Vagina (tissue), 2 donors: ENCODE measurements at regions not wholly inside any gene's neighbourhood (a gene's known extent, or its start where the extent isn't known, plus 50 kb on each side); places are given as distances from the start of the nearest gene placed in this dataset.

Experiments
- DNase-seq, 2 donors: peaks; one replicate each; pipeline ENCODE4 v3.0.0-alpha.2; 2017; ENCODE audit errors: extremely low spot score in 2 of 2
- H3K27ac ChIP-seq: fragments of 200-600 bp; sonication (generic); one replicate; pipeline ENCODE4 v1.5.1; 2019
- H3K27me3 ChIP-seq: fragments of 200-600 bp; sonication (generic); one replicate; pipeline ENCODE4 v1.5.1; 2019
- H3K36me3 ChIP-seq, 2 donors: fragments of 200-600 bp; sonication (generic); one replicate each; pipeline ENCODE4 v1.5.1; 2017 to 2019
- H3K4me1 ChIP-seq: fragments of 200-600 bp; sonication (generic); one replicate; pipeline ENCODE4 v1.5.1; 2019
- H3K4me3 ChIP-seq, 2 donors: fragments of 200-600 bp; sonication (generic); 1 replicate in 1 of 2; 2 replicates in 1 of 2; pipeline ENCODE4 v1.5.1; 2016 to 2019
- H3K9me3 ChIP-seq: fragments of 200-600 bp; sonication (generic); one replicate; pipeline ENCODE4 v1.5.1; 2019
- POLR2A ChIP-seq, 2 donors: fragments of 450-650 bp; IDR thresholded peaks; one replicate each; pipeline ENCODE4 v1.6.1; 2017; ENCODE audit warnings: antibody characterized with exemption in 2 of 2, mild to moderate bottlenecking in 2 of 2, moderate library complexity in 2 of 2
- POLR2AphosphoS5 ChIP-seq, 2 donors: sonication (generic); formaldehyde crosslinking; IDR thresholded peaks; one replicate each; pipeline ENCODE4 v1.9.0; 2017; ENCODE audit warnings: antibody characterized with exemption in 2 of 2, mild to moderate bottlenecking in 2 of 2, low read depth in 1 of 2; ENCODE audit not compliant: insufficient read depth in 1 of 2
- intact Hi-C: fragments of 100-400 bp; cut with DNase I; formaldehyde crosslinking; loops from one replicate; pipeline ENCODE4 v1.15.1; 2023
- TF ChIP-seq, protein P1 (sequence below), 3 experiments: fragments of 450-650 bp in 2 of 3; fragments of 200-600 bp in 1 of 3; sonication (generic) in 1 of 3; IDR thresholded peaks; one replicate each; pipeline ENCODE4 v1.5.1; 2017 to 2019; ENCODE audit warnings: antibody characterized with exemption in 3 of 3, mild to moderate bottlenecking in 2 of 3, moderate library complexity in 2 of 3

DNA sequence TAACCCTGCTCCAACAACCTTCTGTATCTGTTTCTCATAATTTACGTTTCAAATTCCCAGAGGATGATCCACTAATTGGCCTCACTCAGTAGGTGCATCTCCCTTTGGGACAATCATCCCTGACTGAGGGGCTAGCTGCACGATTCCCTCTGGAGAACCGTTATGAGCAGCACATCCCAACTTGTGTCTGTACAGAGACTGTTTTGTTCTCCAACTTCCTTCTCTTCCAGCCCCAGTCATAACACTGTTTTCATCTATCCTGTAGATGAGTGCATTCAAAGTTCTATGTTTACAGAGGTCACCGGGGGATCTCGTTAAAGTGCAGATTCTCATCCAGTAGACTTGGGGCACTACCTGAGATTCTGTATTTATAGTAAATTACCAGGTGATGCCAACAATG, 187.2 kb downstream of the REEP3 start:
- DNase-seq = no peak
- H3K36me3 ChIP-seq = no peaks in the 10 kb centered on the region
- H3K4me3 ChIP-seq = no peak overlapping the region
- no peaks in the 10 kb centered on the region for H3K9me3 ChIP-seq
- peaks cover 56% of the 10 kb centered on the region for H3K4me1 ChIP-seq
- no peak for TF ChIP-seq POLR2AphosphoS5 (IDR thresholded peaks at IDR 0.05; ENCODE audit: insufficient read depth in 1 of 2, low read depth in 1 of 2)
- TF ChIP-seq, protein P1, sequence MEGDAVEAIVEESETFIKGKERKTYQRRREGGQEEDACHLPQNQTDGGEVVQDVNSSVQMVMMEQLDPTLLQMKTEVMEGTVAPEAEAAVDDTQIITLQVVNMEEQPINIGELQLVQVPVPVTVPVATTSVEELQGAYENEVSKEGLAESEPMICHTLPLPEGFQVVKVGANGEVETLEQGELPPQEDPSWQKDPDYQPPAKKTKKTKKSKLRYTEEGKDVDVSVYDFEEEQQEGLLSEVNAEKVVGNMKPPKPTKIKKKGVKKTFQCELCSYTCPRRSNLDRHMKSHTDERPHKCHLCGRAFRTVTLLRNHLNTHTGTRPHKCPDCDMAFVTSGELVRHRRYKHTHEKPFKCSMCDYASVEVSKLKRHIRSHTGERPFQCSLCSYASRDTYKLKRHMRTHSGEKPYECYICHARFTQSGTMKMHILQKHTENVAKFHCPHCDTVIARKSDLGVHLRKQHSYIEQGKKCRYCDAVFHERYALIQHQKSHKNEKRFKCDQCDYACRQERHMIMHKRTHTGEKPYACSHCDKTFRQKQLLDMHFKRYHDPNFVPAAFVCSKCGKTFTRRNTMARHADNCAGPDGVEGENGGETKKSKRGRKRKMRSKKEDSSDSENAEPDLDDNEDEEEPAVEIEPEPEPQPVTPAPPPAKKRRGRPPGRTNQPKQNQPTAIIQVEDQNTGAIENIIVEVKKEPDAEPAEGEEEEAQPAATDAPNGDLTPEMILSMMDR (IDR thresholded peaks at IDR 0.05) = no peak
- TF ChIP-seq POLR2A (IDR thresholded peaks at IDR 0.05) = no peak
- peak overlapping the region; percentile 64 for H3K27ac ChIP-seq
- intact Hi-C loops = no loop called here
- H3K27me3 ChIP-seq = no peaks in the 10 kb centered on the region

DNA sequence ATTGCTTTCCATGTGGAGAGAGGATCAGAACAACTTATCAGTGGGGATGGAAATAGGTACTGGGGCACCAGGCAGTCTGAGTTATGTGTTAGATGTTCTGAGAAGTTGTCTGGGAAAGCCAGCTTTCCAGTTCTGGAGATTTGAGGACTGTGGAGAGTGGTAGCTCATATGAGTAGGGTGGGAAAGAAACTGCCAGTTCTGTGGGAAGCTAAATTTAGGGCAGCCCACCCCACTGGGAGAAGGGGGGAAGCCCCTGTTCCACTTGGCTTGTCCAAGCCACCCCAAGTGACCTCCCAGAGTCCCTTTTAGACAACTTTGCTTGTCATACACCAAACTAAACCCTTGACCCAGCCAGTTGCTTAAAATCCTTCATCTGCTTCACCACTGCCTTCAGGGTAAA, 189.5 kb downstream of the REEP3 start:
- Histone ChIP-seq H3K4me3 (no peak overlapping the region), H3K9me3 (no peaks in the 10 kb centered on the region), H3K27ac (peak overlapping the region; percentile 73), H3K4me1 (peaks cover 65% of the 10 kb centered on the region), H3K36me3 (no peaks in the 10 kb centered on the region), H3K27me3 (no peaks in the 10 kb centered on the region)
- DNase-seq = no peak
- intact Hi-C loops = loop anchor here (5.0 to 10.0 kb wide), 2 partner anchors 188 to 506 kb away; partner anchors contain the start of gene REEP3
- TF ChIP-seq POLR2A (IDR thresholded peaks at IDR 0.05) (no peak), POLR2AphosphoS5 (IDR thresholded peaks at IDR 0.05; ENCODE audit: insufficient read depth in 1 of 2, low read depth in 1 of 2) (no peak)
- TF ChIP-seq, protein P1 (IDR thresholded peaks at IDR 0.05) = no peak

DNA sequence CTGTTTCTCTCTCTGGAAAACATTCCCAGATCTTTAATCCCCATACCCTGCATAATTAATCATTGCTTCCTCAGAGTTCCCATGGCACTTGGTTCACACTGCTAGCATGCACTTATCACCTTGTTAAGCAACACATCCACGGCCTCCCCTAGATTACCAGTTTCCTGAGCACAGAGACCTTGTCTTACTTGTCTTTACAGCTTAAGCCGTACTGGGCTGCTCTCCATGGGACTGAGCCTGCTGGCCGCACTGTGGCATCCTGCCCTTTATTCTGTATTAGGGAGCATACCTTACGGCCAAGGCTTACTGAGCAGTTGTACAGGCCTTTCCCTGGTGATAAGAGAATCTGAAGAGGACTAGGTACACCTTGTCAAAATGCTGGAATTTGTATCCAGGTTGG, 190.2 kb downstream of the REEP3 start:
- H3K4me3 ChIP-seq = no peak overlapping the region
- DNase-seq = no peak
- peaks cover 64% of the 10 kb centered on the region for H3K4me1 ChIP-seq

DNA sequence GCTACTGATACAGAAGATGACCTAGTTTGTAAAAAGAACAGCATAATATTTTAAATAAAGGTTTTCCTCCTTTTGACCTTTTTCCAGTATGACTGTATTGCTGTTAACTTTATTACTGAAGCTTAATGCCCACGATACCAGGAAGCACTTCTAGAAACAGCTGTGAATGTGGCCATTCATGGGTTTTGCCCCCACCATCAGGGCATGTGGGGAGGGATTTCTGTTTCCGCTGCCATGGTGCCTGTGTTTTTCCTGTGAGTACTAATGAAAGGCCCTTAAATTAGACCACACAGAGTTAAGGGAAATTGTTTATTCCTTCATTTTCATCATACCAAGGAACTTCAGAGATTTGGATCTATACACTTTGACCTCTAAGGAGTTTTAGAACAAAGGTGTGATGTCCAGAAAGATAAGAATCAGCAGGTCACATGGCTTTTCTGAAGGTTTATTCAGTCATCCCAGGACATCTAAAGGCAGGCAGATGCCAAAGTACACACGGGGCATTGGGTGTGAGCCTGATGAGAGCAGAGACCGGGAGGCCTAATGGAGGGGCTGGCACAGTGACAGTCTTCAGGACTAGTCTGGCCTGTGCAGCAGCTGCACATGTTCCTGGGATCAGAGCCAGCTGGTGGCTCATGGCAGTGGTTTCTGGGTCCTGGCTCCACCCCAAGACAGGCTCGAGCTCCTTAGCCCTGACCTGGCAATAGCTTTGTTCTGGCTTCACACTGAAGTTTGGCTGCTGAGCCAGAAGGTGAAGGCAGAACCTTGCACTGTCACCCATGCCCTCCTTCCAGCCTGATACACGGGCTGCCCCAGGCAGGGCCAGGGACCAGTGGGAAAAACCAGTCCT, 190.9 kb downstream of the REEP3 start:
- Histone ChIP-seq H3K36me3 (no peaks in the 10 kb centered on the region), H3K4me3 (no peak overlapping the region), H3K4me1 (peaks cover 57% of the 10 kb centered on the region), H3K27me3 (no peaks in the 10 kb centered on the region), H3K9me3 (no peaks in the 10 kb centered on the region), H3K27ac (peak overlapping the region; percentile 73)
- TF ChIP-seq POLR2AphosphoS5 (IDR thresholded peaks at IDR 0.05; ENCODE audit: insufficient read depth in 1 of 2, low read depth in 1 of 2) = peak; percentile 87 to 94
- TF ChIP-seq, protein P1 (IDR thresholded peaks at IDR 0.05) = no peak
- DNase-seq = peak; percentile 97 to 98
- intact Hi-C loops = loop anchor here (2.0 to 10.0 kb wide), 3 partner anchors 81 to 507 kb away; partner anchors contain the start of gene REEP3

More for the DNA sequence above, 190.2 kb downstream of the REEP3 start:
- no peaks in the 10 kb centered on the region for H3K9me3 ChIP-seq
- H3K27ac ChIP-seq = peak overlapping the region; percentile 73
- H3K36me3 ChIP-seq = no peaks in the 10 kb centered on the region
- TF ChIP-seq, protein P1 (IDR thresholded peaks at IDR 0.05) = no peak
- TF ChIP-seq POLR2AphosphoS5 (IDR thresholded peaks at IDR 0.05; ENCODE audit: insufficient read depth in 1 of 2, low read depth in 1 of 2) (no peak), POLR2A (IDR thresholded peaks at IDR 0.05) (no peak)
- no peaks in the 10 kb centered on the region for H3K27me3 ChIP-seq
- intact Hi-C loops = loop anchor here (5.0 to 10.0 kb wide), 2 partner anchors 189 to 507 kb away; partner anchors contain the start of gene REEP3

DNA sequence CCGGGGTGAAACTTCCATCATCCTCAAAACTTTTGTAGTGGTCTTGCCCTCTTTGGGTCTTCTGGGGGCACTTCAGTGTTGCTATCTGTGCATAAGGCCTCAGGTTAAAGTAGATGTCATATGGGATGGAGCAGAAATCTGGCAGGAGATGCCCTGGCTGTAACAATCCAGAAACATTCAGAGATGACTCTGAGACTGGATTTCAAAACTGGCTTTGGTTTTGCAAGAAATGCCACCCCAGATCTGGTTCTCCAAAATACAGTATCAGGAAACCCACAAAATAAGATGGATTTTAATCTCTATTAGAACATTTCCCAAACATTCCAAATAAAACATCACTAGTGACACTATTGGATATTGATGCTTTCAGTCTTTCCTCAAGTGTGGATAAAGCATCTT, 191.5 kb downstream of the REEP3 start:
- DNase-seq = no peak
- no peaks in the 10 kb centered on the region for H3K36me3 ChIP-seq
- no peak overlapping the region for H3K4me3 ChIP-seq
- no peaks in the 10 kb centered on the region for H3K9me3 ChIP-seq
- TF ChIP-seq POLR2A (IDR thresholded peaks at IDR 0.05) (no peak), POLR2AphosphoS5 (IDR thresholded peaks at IDR 0.05; ENCODE audit: insufficient read depth in 1 of 2, low read depth in 1 of 2) (no peak)
- TF ChIP-seq, protein P1 (IDR thresholded peaks at IDR 0.05) = no peak
- H3K27ac ChIP-seq = peak overlapping the region; percentile 73
- intact Hi-C loops = loop anchor here (2.0 to 10.0 kb wide), 3 partner anchors 82 to 508 kb away; partner anchors contain the start of gene REEP3
- no peaks in the 10 kb centered on the region for H3K27me3 ChIP-seq
- peaks cover 52% of the 10 kb centered on the region for H3K4me1 ChIP-seq
